Upper lobe of left lung (tissue), 6 donors: ENCODE measurements at regions not wholly inside any gene's neighbourhood (a gene's known extent, or its start where the extent isn't known, plus 50 kb on each side); places are given as distances from the start of the nearest gene placed in this dataset.
A peak's percentile ranks its signal among the peaks of the same experiment; 100 is the strongest.

Source experiments
- ATAC-seq, 2 donors: fragments of 200-7000 bp; cut with Tn5 transposase; one replicate each; pipeline ENCODE4 v1.9.1; 2022; ENCODE audit warnings: mild to moderate bottlenecking in 2 of 2, moderate library complexity in 2 of 2; ENCODE audit not compliant: low FRiP score in 2 of 2
- DNase-seq, 2 donors: peaks; one replicate each; pipeline ENCODE4 v3.0.0-alpha.2; 2019 to 2020
- H3K27ac ChIP-seq, 4 donors: fragments of 200-600 bp; sonication (generic); one replicate each; pipeline ENCODE4 v1.5.1; 2016 to 2019
- H3K27me3 ChIP-seq, 4 donors: fragments of 200-600 bp; sonication (generic); one replicate each; pipeline ENCODE4 v1.5.1; 2017 to 2019
- H3K36me3 ChIP-seq, 4 donors: fragments of 200-600 bp; sonication (generic); one replicate each; pipeline ENCODE4 v1.5.1; 2016 to 2019
- H3K4me1 ChIP-seq, 4 donors: fragments of 200-600 bp; sonication (generic); one replicate each; pipeline ENCODE4 v1.5.1; 2018 to 2019
- H3K4me3 ChIP-seq, 4 donors: fragments of 200-600 bp; sonication (generic); one replicate each; pipeline ENCODE4 v1.5.1; 2017 to 2019; ENCODE audit warnings: mild to moderate bottlenecking in 2 of 4, moderate library complexity in 1 of 4
- H3K9me3 ChIP-seq, 4 donors: fragments of 200-600 bp; sonication (generic); one replicate each; pipeline ENCODE4 v1.5.1; 2018 to 2019
- EP300 ChIP-seq, 4 donors: sonication (generic); formaldehyde crosslinking; IDR thresholded peaks; one replicate each; pipeline ENCODE4 v1.5.1; 2017; ENCODE audit warnings: antibody characterized with exemption in 4 of 4, control low read depth in 2 of 4
- POLR2A ChIP-seq, 4 donors: fragments of 450-650 bp; IDR thresholded peaks; one replicate each; pipeline ENCODE4 v1.5.1; 2016 to 2017; ENCODE audit warnings: antibody characterized with exemption in 4 of 4, mild to moderate bottlenecking in 2 of 4
- POLR2AphosphoS5 ChIP-seq, 2 donors: sonication (generic); formaldehyde crosslinking; IDR thresholded peaks; one replicate each; pipeline ENCODE4 v1.5.1; 2017; ENCODE audit warnings: antibody characterized with exemption in 2 of 2
- WGBS, 2 donors: methylation state at CpG; one replicate each; pipeline ENCODE4 v1.1.5; 2017 to 2018; 5-methylcytosine and 5-hydroxymethylcytosine counted together
- TF ChIP-seq, protein P1 (sequence below), 6 experiments: fragments of 450-650 bp in 4 of 6; fragments of 200-600 bp in 2 of 6; sonication (generic) in 2 of 6; IDR thresholded peaks; one replicate each; pipeline ENCODE4 v1.5.1; 2016 to 2019; ENCODE audit warnings: antibody characterized with exemption in 6 of 6
- donor health status: DM: no; HTN: no; CAD: no; lungs with moderate emphysema.
- donor health status: DM: no; HTN: yes; CAD: no; lungs with severe emphysema.

DNA sequence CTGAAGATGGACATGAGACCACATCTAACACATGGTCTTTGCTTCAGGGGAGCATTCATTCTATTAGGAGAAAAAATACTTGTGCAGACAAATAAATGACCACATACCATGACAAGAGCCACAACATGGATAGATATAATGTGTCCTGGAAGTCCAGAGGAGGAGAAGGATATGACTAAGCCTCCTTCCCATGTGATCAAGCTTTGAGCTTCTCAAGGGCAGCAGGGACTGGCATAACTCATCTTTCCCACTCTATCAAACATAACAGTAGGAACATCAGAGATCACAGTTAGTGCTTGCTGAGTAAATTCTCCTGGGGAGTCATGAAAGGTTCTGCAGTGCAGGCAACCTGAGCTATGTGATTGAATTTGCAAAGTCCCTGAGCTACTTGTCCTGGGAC, 86.0 kb upstream of the LPP start:
- ATAC-seq = no peak
- DNase-seq = no peak
- peaks cover 0 to 7% (median 3%) of the 10 kb centered on the region in 4 donors for H3K4me1 ChIP-seq
- H3K27me3 ChIP-seq = no peaks in the 10 kb centered on the region
- TF ChIP-seq, protein P1, sequence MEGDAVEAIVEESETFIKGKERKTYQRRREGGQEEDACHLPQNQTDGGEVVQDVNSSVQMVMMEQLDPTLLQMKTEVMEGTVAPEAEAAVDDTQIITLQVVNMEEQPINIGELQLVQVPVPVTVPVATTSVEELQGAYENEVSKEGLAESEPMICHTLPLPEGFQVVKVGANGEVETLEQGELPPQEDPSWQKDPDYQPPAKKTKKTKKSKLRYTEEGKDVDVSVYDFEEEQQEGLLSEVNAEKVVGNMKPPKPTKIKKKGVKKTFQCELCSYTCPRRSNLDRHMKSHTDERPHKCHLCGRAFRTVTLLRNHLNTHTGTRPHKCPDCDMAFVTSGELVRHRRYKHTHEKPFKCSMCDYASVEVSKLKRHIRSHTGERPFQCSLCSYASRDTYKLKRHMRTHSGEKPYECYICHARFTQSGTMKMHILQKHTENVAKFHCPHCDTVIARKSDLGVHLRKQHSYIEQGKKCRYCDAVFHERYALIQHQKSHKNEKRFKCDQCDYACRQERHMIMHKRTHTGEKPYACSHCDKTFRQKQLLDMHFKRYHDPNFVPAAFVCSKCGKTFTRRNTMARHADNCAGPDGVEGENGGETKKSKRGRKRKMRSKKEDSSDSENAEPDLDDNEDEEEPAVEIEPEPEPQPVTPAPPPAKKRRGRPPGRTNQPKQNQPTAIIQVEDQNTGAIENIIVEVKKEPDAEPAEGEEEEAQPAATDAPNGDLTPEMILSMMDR (IDR thresholded peaks at IDR 0.05) = no peak
- TF ChIP-seq EP300 (IDR thresholded peaks at IDR 0.05) (no peak), POLR2AphosphoS5 (IDR thresholded peaks at IDR 0.05) (no peak), POLR2A (IDR thresholded peaks at IDR 0.05) (no peak)
- no peaks in the 10 kb centered on the region for H3K9me3 ChIP-seq
- H3K27ac ChIP-seq = no peak overlapping the region
- no peak overlapping the region for H3K4me3 ChIP-seq
- H3K36me3 ChIP-seq = no peaks in the 10 kb centered on the region

DNA sequence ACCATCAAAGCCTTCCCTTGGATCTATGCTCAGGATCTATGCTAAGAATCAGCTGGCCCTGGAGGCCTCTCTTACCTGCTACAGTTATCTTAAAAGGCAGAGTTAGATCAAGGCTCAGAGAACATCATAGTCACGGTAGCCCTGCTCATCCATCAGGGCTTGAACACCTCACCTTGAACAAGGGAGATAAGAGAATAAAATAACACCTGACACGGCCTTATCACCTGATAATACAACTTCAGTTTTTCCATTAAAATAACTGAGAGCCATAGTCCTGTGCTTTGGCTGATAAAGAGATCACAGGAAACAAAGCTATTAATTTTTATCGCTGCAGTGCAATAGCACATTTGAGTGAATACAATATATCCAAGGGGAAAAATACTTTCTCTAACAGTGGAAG, 85.6 kb upstream of the LPP start:
- H3K27ac ChIP-seq = no peak overlapping the region
- H3K36me3 ChIP-seq = no peaks in the 10 kb centered on the region
- H3K9me3 ChIP-seq = no peaks in the 10 kb centered on the region
- DNase-seq (no peak), ATAC-seq (no peak)
- 81 to 87% methylated on average over 3 of the region's 3 CpGs for WGBS, 2 donors
- TF ChIP-seq POLR2AphosphoS5 (IDR thresholded peaks at IDR 0.05) (no peak), POLR2A (IDR thresholded peaks at IDR 0.05) (no peak), EP300 (IDR thresholded peaks at IDR 0.05) (no peak)
- TF ChIP-seq, protein P1 (IDR thresholded peaks at IDR 0.05) = no peak
- H3K4me1 ChIP-seq = peaks cover 0 to 7% (median 3%) of the 10 kb centered on the region in 4 donors
- no peak overlapping the region for H3K4me3 ChIP-seq
- no peaks in the 10 kb centered on the region for H3K27me3 ChIP-seq

DNA sequence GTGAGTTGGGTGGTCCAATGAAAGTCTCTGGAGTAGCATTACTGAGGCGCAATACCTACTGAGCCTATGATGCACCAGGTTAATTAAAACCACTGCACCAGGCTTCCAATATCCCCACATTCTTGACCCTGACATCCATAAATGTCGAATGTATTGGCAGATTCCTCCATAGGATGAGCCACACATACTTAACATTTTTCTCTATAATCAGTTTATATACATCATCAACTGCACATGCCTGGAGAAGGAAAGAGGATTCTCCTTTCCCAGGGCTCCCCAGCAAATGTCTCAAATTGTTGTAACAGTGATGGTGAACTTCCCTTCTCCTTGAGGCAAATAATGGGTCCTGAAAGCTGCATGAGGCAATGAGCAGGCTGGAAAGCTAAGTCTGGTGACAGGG, 82.3 kb upstream of the LPP start:
- Histone ChIP-seq H3K9me3 (no peaks in the 10 kb centered on the region), H3K4me3 (no peak overlapping the region), H3K27ac (no peak overlapping the region), H3K36me3 (no peaks in the 10 kb centered on the region), H3K27me3 (no peaks in the 10 kb centered on the region), H3K4me1 (no peaks in the 10 kb centered on the region)
- ATAC-seq (no peak), DNase-seq (no peak)
- 83 to 88% methylated on average over 2 of the region's 2 CpGs for WGBS, 2 donors
- no peak for TF ChIP-seq POLR2AphosphoS5 (IDR thresholded peaks at IDR 0.05)

DNA sequence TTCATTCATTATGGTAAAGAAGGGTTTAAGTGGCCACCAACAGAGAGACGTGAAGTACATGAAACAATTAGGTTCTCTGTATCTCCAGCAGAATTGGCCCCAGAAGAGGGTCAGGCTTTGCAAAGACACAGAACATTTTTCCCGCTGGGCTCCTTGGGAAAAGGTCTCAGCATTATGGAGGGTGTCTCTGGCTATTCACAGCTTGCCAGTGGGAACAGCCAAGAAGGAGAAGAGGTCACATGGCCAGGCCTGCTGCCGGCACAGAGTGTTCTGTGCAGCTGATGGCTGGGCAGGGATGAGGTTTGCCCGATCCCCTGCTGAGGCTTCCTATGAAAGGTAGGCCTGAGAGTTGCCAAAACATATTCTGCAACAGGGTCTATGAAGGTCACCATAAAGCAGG, 77.8 kb upstream of the LPP start:
- peak in 1 of 2 donors; percentile 57 for ATAC-seq

DNA sequence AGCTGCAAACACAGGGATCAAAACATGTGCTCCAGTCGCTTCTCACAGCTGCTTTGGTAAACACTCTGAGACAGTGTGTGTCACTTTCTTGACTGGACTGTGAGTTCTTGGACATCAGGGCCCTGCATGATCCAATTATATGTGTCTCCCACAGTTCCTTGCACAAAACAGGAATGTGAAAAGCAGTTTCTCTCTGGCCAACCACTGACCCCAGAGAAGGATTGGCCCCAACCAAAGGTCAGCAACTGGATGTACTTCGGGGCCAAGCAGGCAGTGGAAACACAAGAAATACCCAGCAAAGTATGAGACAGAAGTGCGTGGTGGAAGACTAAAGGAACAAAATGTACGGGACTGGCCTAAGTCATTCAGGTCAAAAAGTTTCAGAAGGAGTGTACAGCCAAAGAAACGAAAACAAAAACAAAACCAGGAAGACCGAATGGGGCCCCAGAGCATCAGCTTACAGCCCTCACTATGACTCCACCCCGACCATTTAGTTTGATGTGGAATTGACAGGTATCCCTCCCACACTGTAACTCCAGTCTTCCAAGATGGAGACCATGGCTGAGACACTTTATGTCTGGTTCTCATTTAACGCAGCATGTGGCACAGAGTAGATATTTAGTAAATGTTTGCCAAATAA, 76.7 kb upstream of the LPP start:
- Histone ChIP-seq H3K4me1 (no peaks in the 10 kb centered on the region), H3K4me3 (no peak overlapping the region), H3K9me3 (no peaks in the 10 kb centered on the region), H3K27me3 (no peaks in the 10 kb centered on the region), H3K36me3 (no peaks in the 10 kb centered on the region), H3K27ac (peak overlapping the region in 3 of 4 donors; percentile 47 to 54 (median 50))
- DNase-seq (no peak), ATAC-seq (peak; percentile 55 to 85)
- peak; percentile 10 to 92 (median 78) for TF ChIP-seq EP300 (IDR thresholded peaks at IDR 0.05)
- TF ChIP-seq POLR2AphosphoS5 (IDR thresholded peaks at IDR 0.05) = peak; percentile 72 to 77
- TF ChIP-seq, protein P1 (IDR thresholded peaks at IDR 0.05) = no peak
- no peak for TF ChIP-seq POLR2A (IDR thresholded peaks at IDR 0.05)
- WGBS, 2 donors = 83 to 85% methylated on average over 8 of the region's 8 CpGs

More for the DNA sequence above, 77.8 kb upstream of the LPP start:
- 75 to 82% methylated on average over 4 of the region's 4 CpGs for WGBS, 2 donors
- peak in 1 of 2 donors; percentile 9 for DNase-seq
- Histone ChIP-seq H3K27me3 (no peaks in the 10 kb centered on the region), H3K4me3 (no peak overlapping the region), H3K4me1 (no peaks in the 10 kb centered on the region), H3K36me3 (no peaks in the 10 kb centered on the region), H3K27ac (peak overlapping the region; percentile 37 to 50 (median 48)), H3K9me3 (no peaks in the 10 kb centered on the region)
- TF ChIP-seq EP300 (IDR thresholded peaks at IDR 0.05) (peak in 3 of 4 donors; percentile 59 to 96 (median 94)), POLR2A (IDR thresholded peaks at IDR 0.05) (no peak), POLR2AphosphoS5 (IDR thresholded peaks at IDR 0.05) (peak; percentile 22 to 74)
- TF ChIP-seq, protein P1 (IDR thresholded peaks at IDR 0.05) = no peak
